HT-29 (cell line): ENCODE measurements at regions not wholly inside any gene's neighbourhood (a gene's known extent, or its start where the extent isn't known, plus 50 kb on each side); places are given as distances from the start of the nearest gene placed in this dataset.
"Not testable (repeated sequence)": the region's sequence is repeated elsewhere in the genome, so short reads cannot be mapped to it uniquely, and the experiment has no call there.

ENCODE experiments used
- DNase-seq: peaks from one replicate; pipeline ENCODE4 v3.0.0-alpha.2; 2015; ENCODE audit warnings: low spot score

DNA sequence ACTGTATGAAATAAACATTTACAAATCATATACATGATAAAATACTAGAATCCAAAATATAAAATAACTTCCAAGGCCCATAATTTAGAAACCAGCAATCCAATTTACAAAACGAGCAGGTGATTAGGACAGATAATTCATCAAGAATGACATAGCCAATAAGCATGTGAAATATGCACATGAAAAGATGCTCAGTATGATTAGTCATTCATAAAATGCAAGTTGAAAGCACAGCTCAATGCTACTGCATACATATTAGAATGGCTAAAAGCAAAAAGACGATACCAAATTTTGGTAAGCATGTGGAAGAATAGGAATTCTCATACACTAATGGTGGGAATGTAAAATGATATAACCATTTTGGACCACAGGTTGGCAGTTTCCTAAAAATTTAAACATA lies 837.2 kb upstream of the MIR17HG start:
- no peak for DNase-seq

DNA sequence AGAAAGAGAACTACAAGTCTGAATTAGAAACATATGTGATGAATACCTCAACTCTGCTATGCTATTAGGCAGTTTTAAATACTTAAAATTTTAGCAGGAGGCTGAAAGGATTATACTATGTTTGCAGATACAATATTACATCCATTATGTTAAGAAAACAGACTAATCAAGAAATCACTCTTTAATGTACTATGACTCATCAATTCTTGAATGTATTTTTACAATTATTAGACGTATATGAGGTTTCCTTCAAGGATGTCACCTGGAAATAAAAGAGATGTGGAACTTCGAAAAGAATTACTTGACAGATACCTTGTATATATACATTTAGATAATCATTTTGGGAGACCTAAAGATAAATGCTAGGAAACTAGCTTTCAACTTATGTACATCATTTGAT lies 835.6 kb upstream of the MIR17HG start:
- no peak for DNase-seq

DNA sequence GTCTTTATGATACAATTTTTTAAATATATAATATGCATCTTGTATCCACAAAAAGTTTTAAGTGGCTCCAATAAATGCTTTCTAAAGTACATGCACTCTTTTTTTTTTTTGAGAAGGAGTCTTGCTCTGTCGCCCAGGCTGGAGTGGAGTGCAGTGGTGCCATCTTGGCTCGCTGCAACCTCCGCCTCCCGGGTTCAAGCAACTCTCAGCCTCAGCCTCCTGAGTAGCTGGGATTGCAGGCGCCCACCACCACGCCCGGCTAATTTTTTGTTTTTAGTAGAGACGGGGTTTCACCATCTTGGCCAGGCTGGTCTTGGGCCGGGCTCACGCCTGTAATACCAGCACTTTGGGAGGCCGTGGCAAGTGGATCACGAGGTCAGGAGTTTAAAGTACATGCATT lies 832.8 kb upstream of the MIR17HG start:
- DNase-seq: not testable (repeated sequence)

DNA sequence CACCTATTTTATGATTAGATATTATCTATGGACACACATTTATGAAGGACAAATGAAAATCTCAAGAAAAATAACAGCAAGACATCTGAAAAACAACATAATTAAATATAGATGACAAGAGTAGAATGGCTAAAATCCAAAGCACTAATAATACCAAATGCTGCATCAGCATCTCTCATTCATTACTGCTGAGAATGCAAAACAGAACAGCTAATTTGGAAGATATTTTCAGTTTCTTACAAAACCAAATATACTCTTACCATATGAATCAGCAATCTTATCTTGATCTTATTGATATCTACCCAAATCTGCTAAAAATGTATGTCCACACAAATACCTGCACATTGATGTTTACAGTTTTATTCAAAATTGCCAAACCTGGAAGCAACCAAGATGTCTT lies 829.1 kb upstream of the MIR17HG start:
- DNase-seq: no peak

DNA sequence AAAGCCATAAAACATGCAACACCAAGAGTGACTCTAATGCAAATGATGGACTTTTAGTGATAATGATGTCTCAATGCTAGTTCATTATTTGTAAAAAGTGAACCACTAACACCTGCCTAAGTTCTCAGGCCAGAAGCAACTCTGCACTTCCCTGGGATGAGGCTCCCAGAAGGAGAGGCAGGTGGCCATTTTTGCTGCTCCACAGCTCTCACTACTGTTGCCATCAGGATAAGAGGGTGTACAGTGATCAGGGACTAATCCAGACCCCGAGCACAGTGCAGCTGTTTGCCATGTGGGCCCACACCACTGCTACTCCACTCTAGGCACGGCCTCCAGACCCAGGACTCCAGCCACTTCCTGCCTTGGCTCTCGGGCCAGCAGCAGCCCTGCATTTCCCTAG lies 828.3 kb upstream of the MIR17HG start:
- DNase-seq: no peak

DNA sequence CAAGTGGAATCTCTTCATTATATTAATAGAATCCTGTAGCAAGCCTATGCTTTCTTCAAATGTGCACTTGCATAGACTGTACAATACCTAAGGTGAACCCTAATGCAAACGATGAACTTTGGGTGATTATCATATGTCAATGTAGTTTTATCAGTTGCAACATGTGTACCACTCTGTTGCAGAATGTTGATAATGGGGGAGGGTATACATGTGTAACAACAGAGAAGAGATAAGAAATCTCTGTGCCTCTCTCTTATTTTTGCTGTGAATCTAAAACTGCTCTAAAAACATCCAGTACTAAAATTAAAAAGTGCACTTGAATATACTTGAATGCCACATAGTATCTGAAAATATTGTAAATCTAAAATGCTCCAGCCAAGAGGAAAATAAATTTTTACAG lies 820.8 kb upstream of the MIR17HG start:
- no peak for DNase-seq

DNA sequence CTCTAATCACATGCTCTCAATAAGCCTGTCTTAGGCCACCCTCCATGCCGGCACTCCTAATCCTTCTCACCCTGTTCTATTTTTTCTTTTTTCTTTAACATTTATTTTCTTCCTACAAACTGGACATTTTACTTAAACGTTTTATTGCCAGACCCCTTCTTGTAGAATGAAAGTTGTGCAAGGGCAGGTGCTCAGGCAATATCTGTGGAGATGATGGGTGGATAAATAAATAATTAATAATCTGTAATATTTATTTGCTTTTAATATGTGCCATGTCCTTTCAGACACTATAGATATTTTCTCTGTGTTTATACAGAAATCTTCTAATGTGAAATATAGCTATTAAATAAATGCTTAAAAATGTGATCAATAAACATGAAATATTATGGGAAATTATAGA lies 815.7 kb upstream of the MIR17HG start:
- no peak for DNase-seq

DNA sequence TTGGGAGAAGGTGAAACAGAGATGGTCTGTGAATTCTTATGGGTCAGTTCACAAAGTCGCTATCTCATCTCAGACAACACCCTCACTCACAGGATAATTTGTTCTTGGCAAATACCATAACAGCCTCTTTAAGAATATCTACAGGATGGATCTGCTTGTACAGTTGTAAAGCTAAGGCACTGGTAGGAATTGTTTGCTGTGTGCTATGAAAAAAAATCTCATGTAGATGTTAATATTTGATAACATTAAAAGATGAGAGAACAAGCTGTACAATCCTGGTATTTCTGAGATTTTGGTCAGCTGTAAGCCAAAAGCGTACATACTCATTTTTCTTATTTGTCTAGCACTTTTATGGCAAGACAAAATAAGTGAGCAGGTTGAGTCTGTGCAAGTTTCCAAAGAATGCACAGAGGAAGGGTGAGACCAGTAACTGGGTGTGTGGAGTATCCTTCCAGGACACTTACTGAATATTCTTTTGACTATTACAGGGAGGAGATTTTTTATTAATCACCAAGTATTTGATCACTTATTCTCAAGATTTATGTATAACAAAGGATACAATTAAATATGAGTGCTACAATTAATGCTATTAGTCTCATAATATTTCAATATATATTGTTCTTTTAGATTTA lies 814.5 kb upstream of the MIR17HG start:
- DNase-seq: no peak

DNA sequence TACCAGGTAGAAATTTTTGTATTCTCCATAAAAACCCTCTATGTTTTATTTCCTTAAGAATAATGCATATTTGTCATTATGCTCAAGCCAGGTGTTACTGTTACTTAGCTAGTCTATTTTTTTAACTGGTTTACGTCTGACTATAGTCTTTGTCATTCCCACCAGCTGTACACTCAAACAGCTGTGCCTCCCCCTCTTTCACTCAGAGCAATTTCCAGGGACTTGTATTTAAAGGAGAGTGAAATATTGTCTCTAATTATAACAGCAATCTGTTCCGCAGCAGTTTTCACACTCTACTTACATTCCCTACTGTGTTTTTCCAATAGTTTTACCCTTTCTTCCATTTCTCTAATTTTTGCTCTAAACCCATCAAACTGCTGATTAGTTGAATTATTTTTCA lies 813.6 kb upstream of the MIR17HG start:
- DNase-seq: no peak

DNA sequence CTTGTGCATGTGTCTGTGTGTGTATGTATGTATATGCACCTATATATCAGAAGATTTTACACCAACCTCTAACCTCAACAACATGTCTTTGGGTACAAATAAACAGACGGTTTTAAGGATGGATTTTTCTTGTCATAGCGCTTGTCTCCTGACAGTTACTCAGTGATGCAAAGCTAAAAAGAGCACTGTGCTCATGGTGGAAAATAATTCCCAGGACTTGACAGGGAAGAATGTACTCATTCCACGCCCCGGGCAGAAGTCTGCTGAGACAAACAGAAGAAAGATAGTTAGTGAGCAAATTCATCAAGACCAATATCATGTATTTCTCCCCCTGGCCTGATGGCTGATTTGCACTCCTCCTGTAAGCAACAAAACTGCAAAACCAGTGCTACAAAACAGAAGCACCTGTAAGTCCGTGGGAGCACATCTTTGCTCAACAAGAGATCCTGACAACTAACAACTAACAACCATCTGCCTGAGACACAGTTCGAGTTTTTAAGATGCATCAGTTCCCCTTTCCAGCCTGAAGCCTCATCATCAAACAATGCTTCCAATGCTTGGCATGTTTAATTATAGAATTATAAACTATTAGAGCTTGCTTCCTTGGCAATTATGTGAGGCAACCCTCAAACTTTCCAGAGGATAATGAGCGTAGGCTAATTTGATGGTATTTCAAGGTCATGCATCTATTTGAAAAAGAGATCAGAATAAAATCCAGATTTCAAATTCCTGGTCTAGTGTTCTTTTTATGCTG lies 812.7 kb upstream of the MIR17HG start:
- no peak for DNase-seq

DNA sequence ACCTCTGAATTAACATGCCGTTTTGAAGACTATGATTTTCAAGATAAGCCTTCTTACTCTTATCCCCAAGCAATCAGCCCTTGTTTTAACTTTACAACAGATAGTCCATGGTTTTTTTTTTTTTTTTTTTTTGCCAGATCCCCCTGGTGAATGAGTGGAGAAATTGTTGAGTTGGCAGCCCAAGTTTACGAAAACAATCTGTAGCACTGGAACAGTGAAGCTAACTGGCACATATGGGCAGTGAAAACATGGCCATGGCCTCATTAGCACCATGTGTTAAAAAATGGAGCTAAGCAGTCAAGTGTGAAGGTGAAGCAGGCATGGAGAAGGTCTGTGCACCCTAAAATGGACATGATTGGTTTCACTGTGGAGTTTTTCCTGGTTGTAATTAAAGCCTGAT lies 812.1 kb upstream of the MIR17HG start:
- DNase-seq: no peak

DNA sequence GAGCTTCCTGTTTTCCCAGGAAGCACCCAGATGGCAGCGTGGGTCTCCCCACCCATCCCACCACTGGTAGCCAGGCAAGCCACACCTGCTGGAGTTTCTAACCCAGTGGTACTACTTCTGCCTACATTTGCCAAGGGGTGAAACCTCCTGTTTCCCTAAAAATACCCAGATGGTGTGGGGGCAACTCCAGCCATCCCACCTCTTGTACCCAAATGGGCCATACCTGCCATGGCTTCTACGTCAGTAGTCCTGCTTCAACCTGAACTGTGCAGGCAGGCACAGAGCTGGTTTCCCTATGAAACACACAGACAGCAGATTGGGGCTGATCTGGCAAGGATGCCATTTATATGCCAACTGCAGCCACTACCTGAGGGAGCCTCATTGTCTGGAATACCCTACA lies 809.4 kb upstream of the MIR17HG start:
- no peak for DNase-seq

DNA sequence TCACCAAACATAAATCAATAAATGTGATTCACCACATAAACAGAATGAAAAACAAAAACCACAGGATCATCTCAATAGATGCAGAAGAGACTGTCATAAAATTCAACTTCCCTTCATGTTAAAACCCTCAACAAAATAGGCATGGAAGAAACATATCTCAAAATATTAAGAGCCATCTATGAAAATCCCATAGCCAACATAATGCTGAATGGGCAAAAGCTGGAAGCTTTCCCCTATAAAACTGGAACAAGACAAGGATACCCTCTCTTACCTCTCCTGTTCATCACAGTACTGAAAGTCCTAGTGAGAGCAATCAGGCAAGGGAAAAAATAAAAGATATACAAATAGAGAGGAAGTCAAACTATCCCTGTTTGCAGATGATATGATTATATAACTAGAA lies 806.1 kb upstream of the MIR17HG start:
- DNase-seq: no peak

DNA sequence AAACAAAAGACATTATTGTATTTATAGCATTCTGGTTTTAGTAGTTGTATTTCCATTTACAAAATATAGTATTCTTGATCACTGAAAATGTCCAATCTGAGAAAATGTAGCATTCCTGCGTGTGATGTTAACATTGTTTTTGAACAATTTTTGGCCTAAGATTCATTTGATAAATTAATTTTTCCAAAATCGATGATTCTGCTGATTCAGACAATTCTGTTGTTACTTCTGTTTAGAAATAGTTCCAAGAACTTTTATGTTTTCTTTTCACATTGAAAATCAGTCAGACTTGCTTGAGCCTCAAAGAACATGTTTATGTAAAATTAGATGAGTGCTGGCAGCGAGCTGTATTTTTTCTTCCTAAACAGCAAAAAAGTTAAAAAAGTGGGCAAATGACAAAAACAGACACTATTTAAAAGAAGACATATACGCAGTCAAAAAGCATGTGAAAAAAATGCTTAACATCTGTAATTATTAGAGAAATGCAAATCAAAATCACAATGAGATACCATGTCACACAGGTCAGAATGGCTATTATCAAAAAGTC lies 804.5 kb upstream of the MIR17HG start:
- DNase-seq: no peak

DNA sequence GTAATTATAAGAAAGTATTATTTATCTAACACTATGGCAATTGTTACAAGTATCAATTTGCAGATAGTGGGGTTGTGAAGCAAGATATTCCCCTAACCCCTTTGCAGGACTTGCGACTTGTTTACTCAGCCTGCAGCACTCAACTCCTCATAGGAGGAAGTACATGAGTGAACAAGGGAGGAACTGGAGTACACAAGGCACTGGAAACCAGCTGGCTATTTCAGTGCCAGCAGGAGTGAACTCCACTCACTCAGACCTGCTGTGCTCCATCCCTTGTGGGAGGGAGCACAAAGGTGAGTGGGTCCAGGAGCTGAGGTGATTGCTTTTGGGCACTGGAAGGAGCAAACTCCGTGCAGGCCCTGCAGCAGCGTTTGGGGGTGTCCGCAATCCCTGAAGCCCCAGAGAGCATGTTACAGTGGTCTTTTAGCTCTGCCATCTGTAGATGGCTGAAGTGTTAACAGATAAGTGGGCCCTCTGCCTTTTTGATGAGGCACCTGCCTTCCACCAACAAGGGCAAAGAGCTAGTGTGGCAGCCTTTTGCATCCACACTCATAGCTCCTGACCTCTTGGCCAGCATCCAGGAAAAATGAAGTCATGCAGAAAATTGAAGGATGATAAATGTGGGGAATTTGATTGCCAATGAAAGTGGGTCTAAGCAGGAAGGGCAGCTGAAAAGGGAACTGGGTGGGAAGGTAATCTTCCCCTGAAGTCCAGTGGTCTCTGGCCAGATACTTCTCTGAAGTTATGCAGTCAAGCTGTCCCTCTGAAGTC lies 802.2 kb upstream of the MIR17HG start:
- DNase-seq: no peak

DNA sequence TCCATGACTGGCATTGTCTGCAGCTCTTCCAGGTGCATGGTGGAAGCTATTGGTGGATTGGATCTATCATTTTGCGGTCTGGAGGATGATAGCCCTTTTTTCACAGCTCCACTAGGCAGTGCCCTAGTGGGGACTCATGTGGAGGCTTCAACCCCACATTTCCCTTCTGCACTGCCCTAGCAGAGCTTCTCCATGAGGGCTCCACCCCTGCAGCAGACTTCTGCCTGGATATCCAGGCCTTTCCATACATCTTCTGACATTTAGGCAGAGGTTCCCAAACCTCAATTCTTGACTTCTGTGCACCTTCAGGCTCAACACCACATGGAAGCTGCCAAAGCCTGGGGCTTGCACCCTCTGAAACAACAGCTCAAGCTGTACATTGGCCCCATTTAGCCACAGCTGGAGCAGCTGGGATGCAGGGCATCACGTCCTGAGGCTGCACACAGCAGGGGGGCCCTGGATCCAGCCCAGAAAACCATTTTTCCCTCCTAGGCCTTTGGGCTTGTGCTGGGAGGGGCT lies 800.2 kb upstream of the MIR17HG start:
- DNase-seq: no peak

DNA sequence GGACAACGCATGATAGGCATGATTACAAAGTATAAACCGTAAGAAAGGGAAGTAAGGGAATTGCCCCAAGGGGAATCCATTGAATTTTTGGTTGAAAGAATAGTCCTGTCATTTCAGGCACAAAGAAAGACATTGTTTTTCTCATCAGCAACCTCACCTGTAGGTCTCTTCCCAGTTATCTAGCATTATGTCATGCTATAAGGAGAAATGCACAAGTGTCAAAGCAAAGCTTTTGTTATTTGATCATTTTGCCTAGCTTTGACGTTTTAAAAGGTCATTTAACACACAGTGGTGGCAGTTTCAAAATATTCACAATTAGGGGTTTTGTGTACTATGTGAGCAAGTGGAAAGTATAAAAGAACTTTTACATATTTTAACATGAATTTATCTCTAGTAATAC lies 796.2 kb upstream of the MIR17HG start:
- no peak for DNase-seq

DNA sequence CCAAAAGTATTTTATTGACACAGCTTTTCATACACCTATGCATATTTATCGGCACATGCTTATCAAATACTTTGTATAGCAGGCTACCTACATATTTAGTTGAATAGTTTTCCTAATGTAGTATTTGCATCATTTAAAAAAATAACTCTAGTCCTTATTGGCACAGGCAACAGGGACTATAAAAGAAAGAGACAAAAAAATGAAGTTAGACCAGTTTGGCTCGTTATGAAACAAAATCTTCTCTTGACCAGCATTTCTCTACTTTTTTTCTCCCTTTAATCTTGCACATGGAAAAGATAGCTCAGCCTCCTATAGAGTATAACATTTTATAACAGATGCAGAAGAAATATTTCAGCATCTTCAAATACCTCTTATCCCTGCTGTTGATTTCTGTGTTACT lies 794.8 kb upstream of the MIR17HG start:
- no peak for DNase-seq

DNA sequence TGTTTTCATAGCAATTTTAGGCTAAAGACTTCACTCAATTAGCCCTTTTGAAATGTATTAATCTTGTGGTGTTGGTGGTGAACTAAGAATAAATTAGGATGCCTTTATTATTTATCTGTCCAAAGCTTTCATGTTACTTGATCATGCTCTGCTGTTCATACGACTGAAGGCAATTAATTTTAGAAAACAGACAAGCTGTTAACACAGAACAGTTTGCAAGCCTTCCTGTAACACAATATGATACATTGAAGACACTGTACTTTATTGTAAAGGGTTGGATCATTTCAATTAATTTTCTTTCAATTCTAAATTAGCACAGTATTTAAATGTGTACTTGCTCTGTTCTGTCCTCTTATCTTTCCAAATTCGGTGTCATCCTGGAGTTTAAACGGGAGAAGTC lies 794.3 kb upstream of the MIR17HG start:
- DNase-seq: no peak

DNA sequence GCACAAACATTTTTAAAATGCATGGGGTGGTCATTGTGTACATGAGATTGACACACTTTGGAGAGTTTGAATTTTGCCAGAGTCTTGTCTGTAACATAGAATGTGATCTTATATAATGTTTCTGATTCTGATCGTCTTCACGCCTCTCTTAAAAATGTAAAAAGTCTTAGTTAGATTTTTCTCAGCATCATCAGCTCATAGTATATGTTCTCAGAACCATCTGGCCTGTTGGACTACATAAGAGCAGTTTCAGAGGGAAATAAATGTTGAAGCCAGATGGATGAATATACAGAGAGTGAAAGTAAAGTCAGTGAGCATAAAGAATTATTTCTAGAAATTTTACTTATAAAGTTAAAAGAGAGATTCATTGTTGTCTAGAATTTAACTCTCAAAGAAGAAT lies 789.9 kb upstream of the MIR17HG start:
- DNase-seq: no peak

DNA sequence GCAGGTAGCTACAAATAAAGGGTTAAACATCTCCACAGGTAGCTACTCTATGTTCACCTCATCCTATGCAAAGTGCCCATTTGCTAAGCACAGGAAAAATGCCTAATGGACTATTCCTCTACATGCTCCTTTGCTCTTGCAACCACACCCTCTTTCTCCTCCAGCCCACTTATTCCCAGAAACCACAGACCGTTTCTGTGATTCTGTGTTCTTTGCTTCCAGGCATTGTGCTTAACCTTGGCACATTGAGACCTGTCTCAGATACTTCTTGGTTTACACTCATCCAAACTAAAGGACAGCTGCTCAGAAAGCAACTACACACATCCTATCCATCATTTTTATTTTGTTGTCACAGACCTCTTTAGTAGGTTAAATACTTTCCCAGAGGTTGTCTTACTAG lies 785.0 kb upstream of the MIR17HG start:
- no peak for DNase-seq

DNA sequence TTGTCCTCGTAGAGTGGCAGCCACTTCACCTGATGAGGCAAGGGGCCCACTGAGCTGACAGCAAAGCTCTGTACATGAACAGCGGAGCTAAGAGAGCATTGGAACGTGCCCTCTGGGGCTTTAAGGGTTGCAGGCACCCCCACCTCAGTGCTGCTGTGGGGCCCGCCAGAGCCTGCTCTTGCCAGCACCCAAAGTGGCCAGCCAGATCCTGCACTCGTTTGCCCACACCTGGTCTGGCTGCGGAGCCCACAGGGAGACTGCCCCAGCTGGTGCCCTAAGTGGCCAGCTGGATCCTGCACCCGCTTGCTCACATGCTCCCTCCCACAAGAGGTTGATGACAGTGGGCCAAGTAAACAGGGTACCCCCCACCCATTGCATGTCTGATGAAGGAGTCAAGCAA lies 783.4 kb upstream of the MIR17HG start:
- DNase-seq: no peak
